ENCODE measurements at regions not wholly inside any gene's neighbourhood (a gene's known extent, or its start where the extent isn't known, plus 50 kb on each side); places are given as distances from the start of the nearest gene placed in this dataset.
"Not testable (repeated sequence)": the region's sequence is repeated elsewhere in the genome, so short reads cannot be mapped to it uniquely, and the experiment has no call there.

DNA sequence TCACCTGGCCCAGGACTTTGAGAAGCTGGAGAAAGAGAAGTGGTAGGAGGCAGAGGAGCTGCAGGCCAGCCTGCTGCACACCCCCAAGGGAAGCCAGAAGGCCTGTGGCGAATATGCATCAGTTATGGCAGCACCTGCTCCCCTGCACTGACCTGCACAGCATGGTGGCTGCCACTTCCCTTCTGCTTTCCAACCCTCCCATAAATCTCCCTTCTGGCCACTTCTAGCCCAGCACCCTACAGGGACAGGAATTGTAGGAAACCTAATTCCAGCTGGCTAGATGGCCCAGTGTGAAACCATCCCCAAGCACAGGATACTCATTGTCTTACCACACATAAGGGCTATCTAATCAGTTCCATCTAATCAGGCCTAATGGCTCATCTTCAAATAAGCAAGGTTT, 136.3 kb downstream of the TBX3 start:
- no peak for ATAC-seq
- Mint-ChIP-seq H3K27me3 (peaks cover 2% of the 10 kb centered on the region), H3K4me3 (no peak overlapping the region), H3K4me1 (no peaks in the 10 kb centered on the region), H3K36me3 (ENCODE audit: low read depth) (no peaks in the 10 kb centered on the region), H3K9me3 (no peaks in the 10 kb centered on the region), H3K27ac (no peak overlapping the region)
- DNase-seq = no peak

DNA sequence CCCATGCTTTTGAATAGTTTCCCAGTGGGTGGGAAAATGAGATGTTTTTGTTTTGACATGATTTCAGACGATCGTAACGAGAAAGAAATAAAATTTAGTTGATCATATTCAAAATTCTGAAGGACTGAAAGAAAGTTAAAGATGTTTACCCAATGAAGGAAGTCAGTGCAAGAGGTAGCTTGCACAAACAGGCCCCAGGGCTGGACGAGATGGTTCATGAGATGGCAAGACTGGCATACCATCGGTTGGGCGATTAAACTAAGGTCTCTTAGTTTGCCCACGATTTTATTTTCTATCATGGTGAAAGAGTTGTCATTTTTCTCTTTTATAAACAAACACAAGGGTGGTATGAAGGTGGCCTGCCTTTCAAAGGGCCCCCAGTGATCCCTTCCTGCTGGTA, 124.5 kb upstream of the TBX5 start:
- no peaks in the 10 kb centered on the region for H3K36me3 Mint-ChIP-seq (ENCODE audit: low read depth)
- DNase-seq (no peak), ATAC-seq (no peak)
- H3K27me3 Mint-ChIP-seq = peaks cover 7% of the 10 kb centered on the region
- H3K9me3 Mint-ChIP-seq = no peaks in the 10 kb centered on the region
- no peaks in the 10 kb centered on the region for H3K4me1 Mint-ChIP-seq
- no peak overlapping the region for H3K4me3 Mint-ChIP-seq
- H3K27ac Mint-ChIP-seq = no peak overlapping the region

- ATAC-seq (no peak), DNase-seq (no peak)
- H3K4me1 Mint-ChIP-seq = no peaks in the 10 kb centered on the region
- H3K36me3 Mint-ChIP-seq (ENCODE audit: low read depth) = no peaks in the 10 kb centered on the region
- H3K27me3 Mint-ChIP-seq = peaks cover 7% of the 10 kb centered on the region
- no peak overlapping the region for H3K27ac Mint-ChIP-seq
- no peaks in the 10 kb centered on the region for H3K9me3 Mint-ChIP-seq
- no peak overlapping the region for H3K4me3 Mint-ChIP-seq
Observed at GRCh38 chr12:114529966-114530365, 124.0 kb upstream of the TBX5 start.

GRCh38 chr12:114528766-114529165, 122.8 kb upstream of the TBX5 start:
- ATAC-seq (no peak), DNase-seq (no peak)
- no peaks in the 10 kb centered on the region for H3K9me3 Mint-ChIP-seq
- no peak overlapping the region for H3K4me3 Mint-ChIP-seq
- peaks cover 7% of the 10 kb centered on the region for H3K27me3 Mint-ChIP-seq
- H3K4me1 Mint-ChIP-seq = no peaks in the 10 kb centered on the region
- no peaks in the 10 kb centered on the region for H3K36me3 Mint-ChIP-seq (ENCODE audit: low read depth)
- H3K27ac Mint-ChIP-seq = no peak overlapping the region

DNA sequence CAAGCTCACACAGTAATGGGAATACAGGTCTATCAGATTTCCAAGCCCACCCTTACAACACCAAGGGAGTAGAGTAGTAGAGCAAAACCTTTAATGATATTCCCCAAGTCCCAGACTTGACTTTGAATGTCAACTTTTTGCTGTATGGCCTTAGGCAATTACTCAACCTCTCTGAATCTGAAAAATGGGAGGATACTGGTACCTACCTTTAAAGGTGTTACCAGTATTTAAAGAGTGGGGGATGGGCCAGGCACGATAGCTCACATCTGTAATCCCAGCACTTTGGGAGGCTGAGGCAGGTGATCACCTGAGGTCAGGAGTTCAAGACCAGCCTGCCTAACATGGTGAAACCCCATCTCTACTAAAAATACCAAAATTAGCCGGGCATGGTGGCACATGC, 115.2 kb upstream of the TBX5 start:
- DNase-seq; H3K9me3 Mint-ChIP-seq; H3K4me1 Mint-ChIP-seq; H3K27me3 Mint-ChIP-seq; H3K4me3 Mint-ChIP-seq; H3K27ac Mint-ChIP-seq; H3K36me3 Mint-ChIP-seq (ENCODE audit: low read depth); ATAC-seq: not testable (repeated sequence)

DNA sequence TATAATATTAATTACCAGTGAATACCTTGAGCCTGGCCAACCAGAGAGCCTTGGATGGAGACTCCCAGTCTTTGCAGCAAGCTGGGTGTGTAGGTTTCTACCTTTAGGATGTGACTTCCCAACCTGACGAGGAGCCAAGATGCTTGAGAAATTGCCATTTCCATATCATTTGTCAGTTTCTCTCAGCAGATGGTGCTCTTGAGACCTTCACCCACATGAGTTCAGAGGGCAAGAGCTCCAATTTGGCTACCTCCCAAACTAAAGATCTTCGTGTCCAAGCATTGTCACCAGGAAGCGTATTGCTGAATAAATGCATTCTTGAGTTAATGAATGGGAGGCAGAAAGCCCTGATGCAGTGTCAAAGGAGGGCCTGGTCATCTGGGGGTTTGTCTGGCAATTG, 106.4 kb upstream of the TBX5 start:
- ATAC-seq (no peak), DNase-seq (no peak)
- H3K9me3 Mint-ChIP-seq = no peaks in the 10 kb centered on the region
- H3K4me3 Mint-ChIP-seq = no peak overlapping the region
- H3K4me1 Mint-ChIP-seq = no peaks in the 10 kb centered on the region
- no peaks in the 10 kb centered on the region for H3K36me3 Mint-ChIP-seq (ENCODE audit: low read depth)
- H3K27me3 Mint-ChIP-seq = peaks cover 22% of the 10 kb centered on the region
- no peak overlapping the region for H3K27ac Mint-ChIP-seq

GRCh38 chr12:114508529-114509129, 102.7 kb upstream of the TBX5 start:
- no peaks in the 10 kb centered on the region for H3K9me3 Mint-ChIP-seq
- H3K27me3 Mint-ChIP-seq = peaks cover 25% of the 10 kb centered on the region
- H3K4me3 Mint-ChIP-seq = no peak overlapping the region
- ATAC-seq = no peak
- DNase-seq = peak; percentile 58
- H3K4me1 Mint-ChIP-seq = no peaks in the 10 kb centered on the region
- H3K27ac Mint-ChIP-seq = no peak overlapping the region
- no peaks in the 10 kb centered on the region for H3K36me3 Mint-ChIP-seq (ENCODE audit: low read depth)

- Mint-ChIP-seq H3K27ac (no peak overlapping the region), H3K36me3 (ENCODE audit: low read depth) (no peaks in the 10 kb centered on the region), H3K9me3 (no peaks in the 10 kb centered on the region), H3K4me1 (no peaks in the 10 kb centered on the region), H3K27me3 (peaks cover 32% of the 10 kb centered on the region), H3K4me3 (no peak overlapping the region)
- DNase-seq (no peak), ATAC-seq (no peak)
Observed at GRCh38 chr12:114506651-114507050, 100.7 kb upstream of the TBX5 start.

DNA sequence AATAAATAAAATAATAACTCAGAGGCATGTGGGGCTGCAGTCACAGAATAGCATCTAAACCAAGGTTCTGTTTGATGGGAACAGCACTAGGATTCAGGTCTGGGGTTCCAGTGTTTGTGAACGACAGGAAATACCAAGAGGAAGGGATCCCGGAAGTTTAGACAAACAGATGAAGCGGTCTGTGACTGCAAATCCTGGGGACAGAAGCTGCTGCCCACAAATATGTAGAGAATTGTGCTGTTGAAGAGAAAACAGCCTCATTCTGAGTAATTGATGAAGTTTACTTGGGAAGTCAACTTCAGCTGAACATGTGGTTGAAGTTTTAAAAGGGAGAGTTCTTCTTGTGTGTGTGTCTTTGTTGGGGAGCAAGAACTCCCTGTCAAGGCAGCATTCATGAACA, 98.4 kb upstream of the TBX5 start:
- Mint-ChIP-seq H3K27me3 (peaks cover 45% of the 10 kb centered on the region), H3K27ac (no peak overlapping the region), H3K36me3 (ENCODE audit: low read depth) (no peaks in the 10 kb centered on the region), H3K4me3 (no peak overlapping the region), H3K4me1 (no peaks in the 10 kb centered on the region), H3K9me3 (no peaks in the 10 kb centered on the region)
- no peak for DNase-seq
- ATAC-seq = no peak

GRCh38 chr12:114501474-114501807, 95.5 kb upstream of the TBX5 start:
- peaks cover 46% of the 10 kb centered on the region for H3K27me3 Mint-ChIP-seq
- DNase-seq (no peak), ATAC-seq (no peak)
- H3K4me1 Mint-ChIP-seq = no peaks in the 10 kb centered on the region
- H3K4me3 Mint-ChIP-seq = no peak overlapping the region
- H3K27ac Mint-ChIP-seq = no peak overlapping the region
- no peaks in the 10 kb centered on the region for H3K36me3 Mint-ChIP-seq (ENCODE audit: low read depth)
- no peaks in the 10 kb centered on the region for H3K9me3 Mint-ChIP-seq

- H3K4me1 Mint-ChIP-seq = no peaks in the 10 kb centered on the region
- no peak overlapping the region for H3K4me3 Mint-ChIP-seq
- no peak overlapping the region for H3K27ac Mint-ChIP-seq
- no peaks in the 10 kb centered on the region for H3K9me3 Mint-ChIP-seq
- H3K36me3 Mint-ChIP-seq (ENCODE audit: low read depth) = no peaks in the 10 kb centered on the region
- DNase-seq (no peak), ATAC-seq (no peak)
- H3K27me3 Mint-ChIP-seq = peaks cover 44% of the 10 kb centered on the region
Observed at GRCh38 chr12:114500775-114501473, 95.0 kb upstream of the TBX5 start.

GRCh38 chr12:114500131-114500530, 94.2 kb upstream of the TBX5 start:
- no peak overlapping the region for H3K27ac Mint-ChIP-seq
- H3K4me1 Mint-ChIP-seq = no peaks in the 10 kb centered on the region
- peaks cover 42% of the 10 kb centered on the region for H3K27me3 Mint-ChIP-seq
- no peak overlapping the region for H3K4me3 Mint-ChIP-seq
- no peak for DNase-seq
- H3K9me3 Mint-ChIP-seq = no peaks in the 10 kb centered on the region
- no peaks in the 10 kb centered on the region for H3K36me3 Mint-ChIP-seq (ENCODE audit: low read depth)
- no peak for ATAC-seq

DNA sequence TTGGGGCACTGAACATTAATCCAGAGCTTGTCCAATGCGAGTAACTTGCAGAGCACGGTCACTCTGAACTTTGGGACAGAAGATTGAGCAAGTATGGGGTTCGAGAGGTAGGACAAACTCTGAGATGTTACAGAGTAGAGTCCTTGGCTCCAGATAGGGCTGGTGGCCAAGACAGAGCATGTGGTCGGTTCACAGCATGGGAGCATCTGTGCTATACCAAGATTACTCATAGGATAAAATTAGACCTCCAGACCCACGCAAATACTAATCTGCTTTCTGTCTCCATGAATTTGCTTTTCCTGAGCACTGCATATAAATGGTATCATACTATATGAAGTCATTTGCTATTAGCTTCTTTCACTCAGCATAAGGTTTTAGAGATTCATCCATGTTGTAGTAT, 93.4 kb upstream of the TBX5 start:
- H3K27me3 Mint-ChIP-seq = peaks cover 45% of the 10 kb centered on the region
- H3K36me3 Mint-ChIP-seq (ENCODE audit: low read depth) = no peaks in the 10 kb centered on the region
- no peak overlapping the region for H3K4me3 Mint-ChIP-seq
- H3K9me3 Mint-ChIP-seq = no peaks in the 10 kb centered on the region
- no peak for ATAC-seq
- DNase-seq = no peak
- no peak overlapping the region for H3K27ac Mint-ChIP-seq
- H3K4me1 Mint-ChIP-seq = no peaks in the 10 kb centered on the region

- Mint-ChIP-seq H3K36me3 (ENCODE audit: low read depth) (no peaks in the 10 kb centered on the region), H3K4me1 (no peaks in the 10 kb centered on the region), H3K27me3 (peaks cover 21% of the 10 kb centered on the region), H3K4me3 (no peak overlapping the region), H3K9me3 (no peaks in the 10 kb centered on the region), H3K27ac (no peak overlapping the region)
- ATAC-seq (no peak), DNase-seq (no peak)
Observed at GRCh38 chr12:114491916-114492315, 86.0 kb upstream of the TBX5 start.

DNA sequence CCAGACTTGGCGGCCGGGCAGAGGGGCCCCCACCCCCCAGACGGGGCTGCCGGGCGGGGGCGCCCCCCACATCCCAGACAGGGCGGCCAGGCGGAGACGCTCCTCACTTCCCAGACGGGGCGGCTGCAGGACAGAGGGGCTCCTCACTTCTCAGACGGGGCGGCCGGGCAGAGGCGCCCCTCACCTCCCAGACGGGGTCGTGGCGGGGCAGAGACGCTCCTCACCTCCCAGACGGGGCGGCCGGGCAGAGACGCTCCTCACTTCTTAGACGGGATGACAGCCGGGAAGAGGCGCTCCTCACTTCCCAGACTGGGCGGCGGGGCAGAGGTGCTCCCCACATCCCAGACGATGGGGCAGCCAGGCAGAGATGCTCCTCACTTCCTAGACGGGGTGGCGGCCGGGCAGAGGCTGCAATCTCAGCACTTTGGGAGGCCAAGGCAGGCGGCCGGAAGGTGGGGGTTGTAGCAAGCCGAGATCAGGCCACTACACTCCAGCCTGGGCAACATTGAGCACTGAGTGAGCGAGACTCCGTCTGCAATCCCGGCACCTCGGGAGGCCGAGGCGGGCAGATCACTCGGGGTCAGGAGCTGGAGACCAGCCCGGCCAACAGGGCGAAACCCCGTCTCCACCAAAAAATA, 79.0 kb upstream of the TBX5 start:
- not testable (repeated sequence) for H3K9me3 Mint-ChIP-seq; H3K36me3 Mint-ChIP-seq (ENCODE audit: low read depth); ATAC-seq; H3K4me3 Mint-ChIP-seq; H3K27ac Mint-ChIP-seq; H3K4me1 Mint-ChIP-seq; DNase-seq
- peaks cover 37% of the 10 kb centered on the region for H3K27me3 Mint-ChIP-seq

Measured in activated naive CD8-positive, alpha-beta T cell treated with anti-CD3 and anti-CD28 coated beads, Interleukin-2, amount 50 U/mL, for 24 hours (primary cell).